ENCODE measurements at regions not wholly inside any gene's neighbourhood (a gene's known extent, or its start where the extent isn't known, plus 50 kb on each side); places are given as distances from the start of the nearest gene placed in this dataset.

DNA sequence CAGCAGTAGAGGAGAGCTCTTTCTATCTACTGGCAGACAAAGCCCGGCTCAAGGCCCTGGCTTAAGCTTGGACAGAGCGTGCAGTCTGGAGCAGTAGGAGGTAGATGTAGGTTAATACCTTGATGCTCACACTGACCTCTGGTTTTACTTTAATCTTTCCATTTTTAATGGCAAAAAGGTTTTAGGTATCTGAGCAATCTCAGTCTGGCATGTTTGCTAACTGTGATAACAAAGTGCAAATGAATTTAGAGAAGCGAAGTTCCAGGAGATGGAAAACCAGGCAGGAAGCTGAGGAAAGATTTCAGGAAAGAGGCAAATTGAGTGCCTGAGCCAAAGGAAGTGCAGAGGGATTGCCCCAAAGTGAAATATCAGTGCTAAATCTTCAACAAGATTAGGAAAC lies 356.6 kb downstream of the FOXO1 start:
- ChIA-PET POLR2A (interaction anchor here (0.6 to 1.0 kb wide), 2 partner anchors 15 to 337 kb away, joined by 3 read pairs; no protein-coding TSS in a partner anchor), CTCF (ENCODE audit: unreplicated experiment) (no interaction called here)
- no TSS peak for BruUV-seq (replicated peaks)
- H3K36me3 ChIP-seq (ENCODE audit: insufficient read depth, low read length), result no peaks in the 10 kb centered on the region; the same call in 1 of the 2 replicates
- no peak for DNase-seq (ENCODE audit: low spot score)
- no peak overlapping the region for H3K4me3 ChIP-seq (ENCODE audit: low read depth, low read length, poor library complexity, severe bottlenecking)
- intact Hi-C loops (cut with micrococcal nuclease; ENCODE audit: unreplicated experiment), result no loop called here
- TF ChIP-seq EZH2phosphoT487 (IDR thresholded peaks at IDR 0.05; ENCODE audit: borderline replicate concordance, low read depth, low read length), result no peak
- TF ChIP-seq, protein P1, sequence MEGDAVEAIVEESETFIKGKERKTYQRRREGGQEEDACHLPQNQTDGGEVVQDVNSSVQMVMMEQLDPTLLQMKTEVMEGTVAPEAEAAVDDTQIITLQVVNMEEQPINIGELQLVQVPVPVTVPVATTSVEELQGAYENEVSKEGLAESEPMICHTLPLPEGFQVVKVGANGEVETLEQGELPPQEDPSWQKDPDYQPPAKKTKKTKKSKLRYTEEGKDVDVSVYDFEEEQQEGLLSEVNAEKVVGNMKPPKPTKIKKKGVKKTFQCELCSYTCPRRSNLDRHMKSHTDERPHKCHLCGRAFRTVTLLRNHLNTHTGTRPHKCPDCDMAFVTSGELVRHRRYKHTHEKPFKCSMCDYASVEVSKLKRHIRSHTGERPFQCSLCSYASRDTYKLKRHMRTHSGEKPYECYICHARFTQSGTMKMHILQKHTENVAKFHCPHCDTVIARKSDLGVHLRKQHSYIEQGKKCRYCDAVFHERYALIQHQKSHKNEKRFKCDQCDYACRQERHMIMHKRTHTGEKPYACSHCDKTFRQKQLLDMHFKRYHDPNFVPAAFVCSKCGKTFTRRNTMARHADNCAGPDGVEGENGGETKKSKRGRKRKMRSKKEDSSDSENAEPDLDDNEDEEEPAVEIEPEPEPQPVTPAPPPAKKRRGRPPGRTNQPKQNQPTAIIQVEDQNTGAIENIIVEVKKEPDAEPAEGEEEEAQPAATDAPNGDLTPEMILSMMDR (conservative IDR thresholded peaks at IDR 0.05; ENCODE audit: low read length), result no peak
- no peak overlapping the region for H3K4me2 ChIP-seq (ENCODE audit: low read length)
- no peaks in the 10 kb centered on the region for H3K9me2 ChIP-seq (ENCODE audit: insufficient read depth, low read length)
- no peaks in the 10 kb centered on the region for H3K4me1 ChIP-seq (ENCODE audit: insufficient read depth, low read length, poor library complexity, severe bottlenecking)
- no peak overlapping the region for H2AFZ ChIP-seq (ENCODE audit: low read length)
- H4K20me1 ChIP-seq (ENCODE audit: insufficient read depth, low read length), result no peaks in the 10 kb centered on the region
- no peak overlapping the region for H3K27ac ChIP-seq (ENCODE audit: low read depth, low read length, poor library complexity, severe bottlenecking)
- no peaks in the 10 kb centered on the region for H3K79me2 ChIP-seq (ENCODE audit: insufficient read depth, low read depth, low read length)
- H3K9me3 ChIP-seq (ENCODE audit: low read length), result peaks cover 26% of the 10 kb centered on the region

DNA sequence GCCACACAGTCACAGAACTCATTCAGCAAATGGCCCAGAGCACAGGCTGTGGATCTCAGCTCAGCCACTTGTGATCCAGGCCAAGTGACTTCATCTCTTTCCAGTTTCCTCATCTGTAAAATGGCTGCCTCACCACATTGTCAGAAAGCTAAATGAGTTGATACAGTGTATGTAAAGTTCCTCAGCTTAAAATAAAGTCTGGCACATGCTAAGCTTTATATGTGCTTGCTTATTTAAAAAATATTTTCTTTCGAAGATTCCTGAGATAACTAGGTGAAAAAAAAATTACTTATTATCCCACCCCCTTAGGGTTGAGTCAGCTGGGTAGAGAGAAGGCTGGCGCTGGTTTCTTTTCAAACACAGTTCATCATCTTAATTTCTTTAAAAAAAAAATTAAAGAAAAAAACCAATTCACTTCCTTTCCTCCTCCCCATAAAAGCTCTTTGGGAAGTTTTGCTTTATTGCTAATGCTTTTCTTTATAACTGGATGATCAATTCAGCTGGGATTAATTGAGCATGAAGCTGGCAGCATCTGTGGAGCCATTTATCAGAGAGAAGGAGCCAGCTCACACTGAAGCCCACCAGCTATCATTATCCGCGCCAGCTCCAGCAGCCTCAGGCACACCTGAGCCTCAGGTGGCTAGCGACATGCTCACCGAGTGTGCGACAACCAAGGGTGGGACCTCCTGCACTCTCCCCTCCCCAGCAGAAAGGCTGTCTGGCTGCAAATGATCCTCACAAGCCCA lies 354.9 kb downstream of the FOXO1 start:
- DNase-seq (ENCODE audit: low spot score), result no peak
- TF ChIP-seq EZH2phosphoT487 (IDR thresholded peaks at IDR 0.05; ENCODE audit: borderline replicate concordance, low read depth, low read length), result no peak
- TF ChIP-seq, protein P1 (conservative IDR thresholded peaks at IDR 0.05; ENCODE audit: low read length), result no peak
- Histone ChIP-seq H3K27ac (ENCODE audit: low read depth, low read length, poor library complexity, severe bottlenecking) (no peak overlapping the region), H3K4me2 (ENCODE audit: low read length) (no peak overlapping the region), H3K79me2 (ENCODE audit: insufficient read depth, low read depth, low read length) (no peaks in the 10 kb centered on the region), H4K20me1 (ENCODE audit: insufficient read depth, low read length) (no peaks in the 10 kb centered on the region), H3K9me2 (ENCODE audit: insufficient read depth, low read length) (no peaks in the 10 kb centered on the region), H3K4me3 (ENCODE audit: low read depth, low read length, poor library complexity, severe bottlenecking) (no peak overlapping the region), H2AFZ (ENCODE audit: low read length) (no peak overlapping the region), H3K36me3 (ENCODE audit: insufficient read depth, low read length) (no peaks in the 10 kb centered on the region; the same call in 1 of the 2 replicates), H3K9me3 (ENCODE audit: low read length) (peaks cover 17% of the 10 kb centered on the region), H3K4me1 (ENCODE audit: insufficient read depth, low read length, poor library complexity, severe bottlenecking) (peaks cover 11% of the 10 kb centered on the region)
- BruUV-seq (replicated peaks), result no TSS peak
- intact Hi-C loops (cut with micrococcal nuclease; ENCODE audit: unreplicated experiment), result no loop called here
- ChIA-PET POLR2A (interaction anchor here (0.6 to 1.3 kb wide), 3 partner anchors 336 to 372 kb away, joined by 3 to 6 read pairs (median 3); no protein-coding TSS in a partner anchor), CTCF (ENCODE audit: unreplicated experiment) (no interaction called here)
